Bone marrow (tissue), 2 donors: ENCODE measurements at regions not wholly inside any gene's neighbourhood (a gene's known extent, or its start where the extent isn't known, plus 50 kb on each side); places are given as distances from the start of the nearest gene placed in this dataset.

Experiments used
- DNase-seq, 2 donors: peaks; one replicate each; lab custom pipeline; 2025; lab: John Stamatoyannopoulos, UW

DNA sequence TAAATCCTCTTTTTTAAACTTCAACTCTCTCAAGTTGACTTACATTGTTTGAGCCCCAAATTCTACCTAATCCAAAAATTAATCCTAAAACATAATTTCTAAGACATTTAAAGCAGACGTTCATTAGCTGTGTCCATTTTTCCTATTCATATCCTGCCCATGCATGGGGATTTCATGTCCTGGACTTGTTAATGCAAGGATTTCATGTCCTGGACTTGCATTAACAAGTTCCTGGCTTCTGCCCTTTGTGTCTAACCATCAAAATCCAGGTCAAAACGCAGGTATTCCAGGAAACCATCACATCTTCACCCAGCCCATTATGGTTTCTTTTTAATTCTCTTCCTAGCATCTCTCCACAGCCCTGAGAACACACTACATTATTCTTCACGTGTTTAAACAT is 454.9 kb downstream of the KLF5 start:
- DNase-seq, result no peak

DNA sequence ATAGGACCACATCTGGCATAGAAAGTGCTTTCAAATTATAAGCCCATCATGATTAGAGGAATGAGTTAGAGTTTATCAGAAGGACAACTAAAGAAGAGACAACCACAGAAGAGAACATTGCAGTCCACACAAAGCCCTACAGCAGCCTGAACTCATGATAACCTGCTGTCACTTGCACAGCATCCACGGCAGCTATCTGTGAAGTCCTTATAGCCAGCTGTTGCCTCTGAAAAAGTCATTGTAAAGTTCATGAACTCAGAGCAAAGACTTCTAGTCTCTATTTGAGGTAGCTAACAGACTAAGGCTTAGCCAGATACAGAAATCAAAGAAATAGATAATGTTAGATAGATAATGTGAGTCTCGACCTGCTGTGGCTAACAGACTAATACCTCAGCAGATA is 450.0 kb downstream of the KLF5 start:
- DNase-seq, result no peak

DNA sequence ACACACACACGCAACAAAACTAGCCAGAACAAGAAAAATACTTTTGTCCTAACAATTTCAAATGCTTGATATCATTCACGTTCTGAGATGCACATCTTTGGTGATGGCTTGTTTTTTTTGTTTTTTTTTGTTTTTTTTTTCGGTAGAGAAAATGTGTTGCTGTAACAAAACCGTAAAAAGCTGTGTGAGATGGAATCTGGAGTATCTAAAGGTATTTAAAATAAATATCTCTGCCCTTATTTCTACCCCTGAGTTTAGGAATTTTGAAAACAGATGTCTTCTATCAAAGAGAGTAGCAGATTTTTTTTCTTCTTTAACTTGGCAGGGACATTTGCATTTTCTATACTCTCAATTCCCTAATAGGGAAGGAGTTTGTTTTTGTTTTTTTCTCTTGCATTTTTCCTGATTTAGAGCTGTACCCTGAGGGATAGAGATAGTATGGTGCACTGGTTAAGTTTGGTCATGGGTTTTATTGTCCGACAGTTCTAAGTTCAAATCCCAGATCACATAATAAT is 446.6 kb downstream of the KLF5 start:
- DNase-seq, result no peak

DNA sequence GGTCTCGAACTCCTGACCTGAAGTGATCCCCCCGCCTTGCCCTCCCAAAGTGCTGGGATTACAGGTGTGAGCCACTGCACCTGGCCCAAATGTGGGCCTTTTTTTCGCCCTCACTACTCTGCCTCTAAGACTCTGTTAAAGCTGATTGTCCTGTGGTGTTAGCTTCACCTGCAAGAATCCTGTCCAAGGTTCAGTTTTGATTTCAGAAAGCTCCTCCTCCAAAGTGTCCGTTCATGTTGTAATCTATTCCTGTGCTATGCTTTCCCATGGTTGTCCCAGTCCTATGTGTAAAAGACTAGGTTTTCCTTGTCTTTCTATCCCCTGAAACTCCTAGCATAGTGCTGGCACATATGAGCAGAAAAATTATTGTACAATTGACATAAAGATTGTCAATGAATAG is 440.9 kb downstream of the KLF5 start:
- no peak for DNase-seq

DNA sequence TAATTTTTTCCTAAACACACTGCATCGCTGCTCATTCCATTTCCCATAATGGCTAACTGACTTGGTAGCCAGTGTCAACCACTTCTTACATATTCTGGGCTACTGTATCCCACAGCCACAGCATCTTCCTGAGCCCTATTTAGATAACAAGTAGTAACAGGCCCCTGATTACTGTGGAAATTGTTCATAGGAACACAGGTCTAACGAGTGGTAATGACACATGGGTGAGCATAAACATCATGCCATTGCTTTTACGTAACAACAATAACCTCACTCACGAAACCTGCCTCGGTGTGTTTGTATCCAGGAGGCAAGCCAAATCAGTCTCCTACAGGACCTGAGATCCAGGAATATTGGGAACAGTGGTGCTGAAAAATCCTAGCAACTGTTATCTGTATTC is 438.6 kb downstream of the KLF5 start:
- no peak for DNase-seq

DNA sequence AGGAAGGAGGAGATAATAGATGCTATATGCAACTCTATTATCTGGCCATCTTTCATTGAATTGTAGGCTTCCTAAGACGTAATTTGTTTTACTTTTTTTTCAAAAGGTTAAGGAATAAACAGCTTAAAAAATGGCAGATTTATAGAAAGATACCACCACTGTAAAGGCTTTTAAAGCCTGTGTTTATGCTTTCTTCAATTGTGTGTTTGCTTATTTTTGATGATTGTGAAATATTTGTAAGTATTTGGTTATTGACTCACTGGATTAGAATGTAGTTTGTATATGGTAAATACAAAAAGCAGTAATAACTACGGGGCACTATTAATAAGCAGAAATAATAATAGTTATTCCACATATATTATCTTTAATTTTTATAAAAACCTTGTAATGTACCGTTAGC is 437.9 kb downstream of the KLF5 start:
- DNase-seq, result no peak

DNA sequence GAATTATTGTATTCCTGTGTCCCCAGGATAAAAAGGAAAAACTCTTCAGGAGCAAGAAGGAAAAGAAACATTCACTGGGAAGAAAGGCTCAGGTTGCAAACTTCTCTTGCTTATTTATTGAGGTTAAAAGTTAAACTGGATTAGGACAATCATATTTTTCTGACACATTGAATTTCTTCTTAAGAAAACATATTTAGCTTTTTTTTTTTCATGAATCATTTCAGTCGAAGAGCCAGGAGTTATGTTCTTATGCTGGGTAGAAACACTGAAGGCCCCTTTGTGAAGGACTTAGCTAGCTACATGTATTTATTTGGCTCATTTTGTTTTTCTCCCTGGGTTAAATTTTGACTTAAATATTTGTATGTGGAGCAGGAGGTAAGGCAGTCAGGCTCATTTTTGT is 434.0 kb downstream of the KLF5 start:
- DNase-seq, result no peak

DNA sequence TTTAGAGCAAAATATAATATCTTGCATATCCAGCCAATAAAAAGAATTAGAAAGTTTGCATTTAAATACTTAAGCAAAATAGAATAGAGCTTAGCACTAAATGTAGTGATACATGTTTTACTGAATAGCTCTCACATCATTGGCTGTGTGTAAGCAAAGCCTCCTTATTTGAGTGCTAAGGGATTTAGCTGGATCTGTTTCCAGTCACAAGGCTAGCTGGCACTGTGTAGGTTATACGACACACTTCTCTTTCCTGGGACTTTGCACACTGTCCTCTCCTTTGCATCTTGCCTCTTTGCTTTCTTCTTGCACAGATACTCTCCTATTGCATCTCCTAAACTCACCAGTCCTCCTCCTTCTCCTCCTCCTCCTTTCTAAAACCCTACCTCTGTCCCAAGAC is 423.8 kb downstream of the KLF5 start:
- no peak for DNase-seq

DNA sequence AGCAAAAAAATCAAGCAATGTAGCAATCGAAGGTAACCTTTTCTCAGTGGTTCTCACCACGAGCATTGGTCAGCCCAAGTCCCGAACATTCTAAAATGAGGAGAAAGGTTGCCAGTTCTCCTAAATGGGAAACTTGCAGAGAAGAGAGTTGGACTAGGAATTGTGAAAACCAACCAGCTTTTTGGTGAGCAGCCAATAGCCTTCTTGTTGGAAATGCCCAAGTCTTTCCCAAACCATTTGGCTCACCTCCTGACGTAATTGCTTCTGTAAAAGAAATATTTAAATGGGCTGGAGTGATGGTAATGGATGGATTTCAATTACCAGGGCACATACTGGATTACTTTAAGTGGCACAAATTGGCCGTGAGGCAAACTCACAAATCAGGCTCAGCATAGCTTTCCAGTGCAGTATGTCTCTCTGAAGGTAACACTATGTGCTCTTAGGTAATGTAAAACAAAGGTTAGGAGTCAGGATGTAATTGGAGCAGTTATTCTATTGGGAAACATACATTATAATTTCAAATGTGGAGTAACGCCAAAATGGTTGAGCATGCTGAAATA is 423.2 kb downstream of the KLF5 start:
- DNase-seq, result no peak

DNA sequence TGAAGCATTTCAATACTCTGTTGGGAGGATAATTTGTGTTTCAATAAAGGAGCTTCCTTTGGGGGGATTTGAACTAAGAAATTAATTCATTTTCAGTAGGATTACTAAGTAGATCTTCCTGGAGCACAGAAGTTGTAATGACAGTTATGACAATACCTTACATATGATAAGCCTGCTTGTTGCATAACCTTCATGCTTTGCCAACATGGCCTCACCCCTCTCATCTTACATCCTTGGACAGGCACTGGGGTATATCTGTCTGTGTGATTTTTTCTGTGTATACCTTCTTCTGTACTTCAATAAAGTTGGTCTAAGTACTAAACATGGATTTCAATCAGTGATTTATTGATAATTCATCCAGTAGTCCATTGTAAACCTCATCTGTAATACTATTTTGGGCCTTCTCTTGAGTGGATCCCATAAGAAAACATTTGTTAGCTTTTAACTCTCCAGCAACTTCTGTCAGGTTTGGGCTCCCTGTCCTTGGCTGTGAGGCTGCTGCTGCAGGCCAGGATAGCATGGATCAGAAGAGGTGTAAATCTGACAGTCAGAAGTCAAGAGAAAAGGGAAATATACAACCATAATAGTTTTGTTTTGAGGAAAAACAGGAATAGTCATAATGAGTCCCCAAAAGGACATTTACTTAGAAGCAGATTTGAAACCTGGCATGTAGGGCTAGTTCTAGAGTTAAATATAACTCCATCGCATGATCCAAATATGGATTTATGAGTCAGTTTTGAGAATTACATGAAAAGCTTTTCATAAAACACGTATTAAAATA is 422.2 kb downstream of the KLF5 start:
- DNase-seq, result no peak

DNA sequence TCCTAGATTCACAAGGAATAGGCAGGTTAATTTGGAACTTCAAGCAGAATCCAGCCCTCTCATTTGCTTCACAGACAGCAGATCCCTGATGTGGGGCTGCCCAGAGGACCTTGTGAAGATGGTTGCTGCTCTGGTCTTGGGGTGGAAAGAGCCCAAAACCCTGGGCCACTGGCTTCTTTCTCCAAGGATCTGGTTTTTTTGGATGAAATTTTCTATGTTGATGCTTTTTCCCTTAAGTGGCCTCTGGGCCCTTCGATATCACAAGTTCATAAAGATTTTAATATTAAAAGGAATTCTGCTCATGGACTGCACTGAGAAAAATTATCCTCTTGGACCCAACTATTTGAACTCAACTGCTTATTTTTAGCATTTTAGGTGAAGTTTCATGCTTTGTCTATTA is 421.1 kb downstream of the KLF5 start:
- DNase-seq, result no peak

DNA sequence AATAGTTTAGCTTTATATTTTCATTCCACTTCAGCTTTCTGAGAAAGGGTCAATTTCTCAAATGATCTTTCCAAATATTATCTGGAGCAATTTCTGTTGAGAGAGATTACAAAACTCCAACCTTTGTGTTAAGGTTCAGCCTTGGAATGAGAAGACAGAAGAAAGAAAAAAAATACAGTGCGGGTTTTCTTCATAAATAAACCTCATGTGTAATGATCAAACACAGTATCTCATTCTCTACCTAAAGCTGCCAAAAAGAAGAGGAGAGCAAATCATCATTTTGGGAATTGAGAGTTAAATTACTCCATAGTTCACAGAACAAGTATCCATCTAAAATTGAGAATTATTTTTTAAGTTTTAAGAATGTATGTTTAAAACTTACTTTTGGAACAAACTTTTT is 420.5 kb downstream of the KLF5 start:
- no peak for DNase-seq

DNA sequence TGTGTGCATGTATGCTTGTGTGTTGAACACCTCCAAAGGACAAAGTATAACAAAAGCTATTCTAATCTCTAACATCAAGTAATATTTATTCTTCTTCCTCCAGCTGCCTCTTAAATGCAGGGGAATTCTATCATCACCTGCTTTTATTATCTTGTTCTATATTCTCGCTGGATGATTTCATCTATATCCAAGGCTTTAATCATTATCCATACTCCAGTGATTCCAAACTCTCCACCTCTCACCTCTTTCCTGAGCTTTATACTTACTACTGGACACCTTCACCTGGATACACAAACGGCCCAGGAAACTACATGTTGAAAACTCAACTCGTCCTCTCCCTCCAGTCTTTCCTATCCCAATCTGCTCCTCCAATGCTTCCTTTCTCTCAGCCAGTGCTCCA is 418.6 kb downstream of the KLF5 start:
- DNase-seq, result no peak

DNA sequence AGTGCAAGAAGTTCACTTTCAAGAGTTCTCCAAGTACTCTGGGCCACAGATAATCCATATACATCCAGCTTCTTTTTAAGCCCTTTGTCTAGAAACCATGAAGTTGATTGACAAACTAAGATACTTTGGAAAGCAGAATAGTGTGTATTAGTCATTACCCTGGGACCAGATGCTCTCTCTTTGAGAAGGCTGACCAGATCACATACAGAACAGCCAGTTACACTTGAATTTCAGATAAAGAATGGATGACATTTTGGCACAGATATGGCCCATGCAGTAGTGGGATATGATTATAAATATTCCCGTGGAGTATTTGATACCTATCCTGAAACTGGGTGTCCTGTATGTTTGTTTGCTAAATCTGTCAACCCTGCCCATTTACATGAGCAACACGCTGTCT is 414.2 kb downstream of the KLF5 start:
- DNase-seq, result no peak

DNA sequence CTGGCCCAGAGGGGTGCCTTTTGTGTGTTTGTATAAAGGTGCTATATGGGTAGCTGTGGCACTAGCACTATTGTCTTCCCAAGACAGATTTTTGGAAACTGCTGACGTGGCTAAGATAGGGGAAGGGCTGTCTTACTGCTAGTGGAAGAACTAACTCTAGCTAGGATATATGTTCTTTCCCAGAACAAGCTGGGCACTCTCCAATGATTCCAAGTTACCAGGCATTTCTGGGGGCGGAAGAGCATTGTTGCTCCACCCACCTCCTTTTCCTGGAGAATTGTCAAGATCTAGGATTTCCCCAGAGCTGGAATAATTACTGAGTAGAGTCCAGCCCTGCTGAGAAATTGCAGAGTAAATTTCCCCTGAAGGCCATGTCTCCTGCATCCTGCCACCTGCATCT is 408.3 kb downstream of the KLF5 start:
- no peak for DNase-seq

DNA sequence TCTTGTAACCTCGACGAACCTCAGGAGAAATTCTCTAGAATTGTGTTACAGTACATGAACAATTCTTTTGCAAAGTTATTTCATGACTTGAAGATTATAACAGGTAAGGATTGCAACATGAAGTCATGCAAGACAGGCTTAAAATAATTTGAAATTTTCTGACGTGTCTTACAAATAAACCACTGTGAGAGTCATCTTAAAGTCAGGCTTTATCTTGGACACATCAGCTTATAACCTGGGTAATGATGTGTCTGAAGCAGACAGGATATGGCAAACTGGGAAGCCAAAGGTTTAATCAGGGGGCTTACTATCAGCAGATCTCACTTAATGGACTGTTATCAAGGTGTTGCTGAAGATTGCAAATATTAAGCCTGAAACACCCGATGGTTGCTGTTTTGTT is 407.8 kb downstream of the KLF5 start:
- no peak for DNase-seq

DNA sequence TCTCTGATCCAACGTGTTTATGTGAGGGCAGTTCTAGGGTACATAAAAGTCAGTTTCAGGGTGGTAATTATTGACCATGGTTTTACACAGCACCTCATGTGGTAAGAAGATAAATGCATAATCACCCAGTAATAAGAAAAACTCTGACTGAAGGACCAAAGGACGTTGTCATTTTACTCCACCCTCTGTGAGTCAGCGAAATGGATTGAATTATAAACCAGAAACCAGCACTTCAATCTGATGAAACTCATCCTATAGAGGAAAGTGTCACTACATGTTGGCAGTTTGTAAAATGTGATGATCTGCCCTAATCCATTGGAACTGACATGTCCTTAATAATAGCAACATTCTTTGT is 406.8 kb downstream of the KLF5 start:
- DNase-seq, result no peak

DNA sequence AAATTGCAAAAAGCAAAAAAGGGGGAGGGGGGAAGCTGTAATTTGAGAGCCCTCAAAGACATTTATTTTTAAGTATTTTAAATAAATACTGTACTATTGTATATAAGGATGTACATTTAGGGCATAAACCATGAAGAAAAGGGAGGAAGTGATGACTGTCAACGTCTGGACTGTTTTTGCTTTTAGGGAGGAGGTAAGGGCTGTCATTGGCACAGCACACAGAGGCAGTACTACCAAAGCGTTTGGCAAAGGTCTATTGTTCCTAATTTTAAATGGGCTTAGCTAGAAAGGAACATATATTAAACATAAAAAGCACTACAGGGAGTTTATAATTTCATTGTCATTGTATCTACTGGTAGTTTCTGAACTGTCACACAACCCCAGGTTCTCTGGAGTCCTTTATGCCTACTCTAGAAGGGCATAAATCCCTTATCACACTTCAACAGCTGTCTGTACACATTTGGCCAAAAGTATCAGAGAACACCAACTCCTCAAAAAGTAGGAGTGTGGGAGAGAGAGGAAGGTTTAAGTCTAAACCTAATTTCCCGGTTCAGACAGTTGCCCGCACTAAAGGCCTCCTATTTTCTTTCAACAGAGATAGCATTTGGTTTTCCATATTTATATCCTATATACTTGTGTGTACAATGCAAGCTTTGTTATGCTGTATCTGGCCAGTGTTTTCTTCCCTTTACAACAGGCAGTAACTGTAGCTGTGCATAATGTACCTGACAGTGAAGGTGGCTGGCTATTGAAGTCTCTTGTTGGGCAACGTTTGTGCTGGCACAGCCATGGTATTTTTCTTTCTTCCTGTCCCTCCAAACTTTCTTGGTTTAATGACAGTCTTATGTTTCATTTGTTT is 406.2 kb downstream of the KLF5 start:
- DNase-seq, result no peak

DNA sequence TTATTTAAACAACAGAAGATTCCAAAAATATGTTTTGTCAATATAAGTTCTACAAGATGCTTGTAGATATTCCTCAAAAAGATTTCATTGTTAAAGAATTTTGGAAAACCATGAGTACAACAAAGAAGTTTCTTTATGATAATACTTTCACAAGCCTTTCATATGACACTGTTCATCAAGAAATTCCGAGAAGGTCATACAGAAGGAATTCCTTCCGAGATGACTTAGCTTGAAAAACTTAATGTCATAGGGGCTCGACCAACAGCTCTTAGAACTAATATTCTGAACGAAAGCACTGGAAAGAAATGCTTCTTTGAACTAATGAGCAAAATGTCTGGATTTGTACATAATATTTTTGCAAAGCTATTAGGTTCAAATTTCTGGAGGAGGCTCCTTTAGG is 403.4 kb downstream of the KLF5 start:
- no peak for DNase-seq

DNA sequence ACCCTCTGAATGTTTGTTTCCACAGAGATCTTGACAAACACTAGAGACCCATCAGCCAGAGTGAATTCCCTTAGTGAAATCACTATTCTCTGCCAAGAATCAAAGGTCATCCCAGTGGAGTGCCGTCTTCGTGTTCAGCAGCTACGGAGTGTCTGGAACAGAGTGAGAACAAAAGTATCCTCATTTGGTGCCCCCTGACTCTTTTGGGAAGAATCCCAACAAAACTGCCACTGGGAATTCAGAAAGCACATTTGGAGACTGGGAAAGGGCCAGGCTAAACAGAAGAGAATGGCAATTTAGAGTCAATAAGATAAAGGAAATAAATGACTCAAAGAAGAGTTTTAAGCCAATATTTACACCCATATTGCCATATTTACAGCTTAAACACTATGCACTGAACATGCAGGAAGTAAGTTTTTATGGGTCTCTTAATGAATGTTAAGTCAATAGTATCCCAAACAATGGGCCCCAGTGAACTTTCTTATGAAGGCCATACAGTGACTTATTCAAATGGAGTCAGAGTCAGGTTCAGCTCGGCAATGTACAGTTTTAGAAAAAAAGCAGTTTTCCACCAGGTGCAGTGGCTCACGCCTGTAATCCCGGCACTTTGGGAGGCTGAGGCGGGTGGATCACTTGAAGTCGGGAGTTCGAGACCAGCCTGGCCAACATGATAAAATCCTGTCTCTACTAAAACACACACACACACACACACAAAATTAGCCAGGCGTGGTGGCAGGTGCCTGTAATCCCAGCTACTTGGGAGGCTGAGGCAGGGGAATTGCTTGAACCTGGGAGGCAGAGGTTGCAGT is 392.6 kb downstream of the KLF5 start:
- DNase-seq, result no peak

DNA sequence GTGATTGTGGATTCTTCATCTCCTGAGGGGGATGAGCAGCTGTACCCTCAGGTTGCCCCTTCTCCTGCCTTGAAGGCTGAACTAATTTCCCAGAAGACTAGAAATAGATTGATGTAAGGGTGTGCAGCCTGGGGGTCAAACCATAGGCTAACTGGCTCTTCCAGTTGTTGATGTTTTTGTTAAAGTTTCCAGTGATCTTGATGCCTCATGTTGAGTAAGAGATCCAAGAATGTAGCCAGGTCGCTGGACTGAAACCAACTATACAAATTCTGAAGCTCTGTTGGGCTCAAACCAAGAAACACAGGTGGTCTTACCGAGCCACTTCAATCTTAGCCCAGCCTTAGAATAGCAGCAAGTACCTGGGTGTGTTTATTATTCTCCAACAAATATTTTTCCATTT is 391.8 kb downstream of the KLF5 start:
- DNase-seq, result no peak

DNA sequence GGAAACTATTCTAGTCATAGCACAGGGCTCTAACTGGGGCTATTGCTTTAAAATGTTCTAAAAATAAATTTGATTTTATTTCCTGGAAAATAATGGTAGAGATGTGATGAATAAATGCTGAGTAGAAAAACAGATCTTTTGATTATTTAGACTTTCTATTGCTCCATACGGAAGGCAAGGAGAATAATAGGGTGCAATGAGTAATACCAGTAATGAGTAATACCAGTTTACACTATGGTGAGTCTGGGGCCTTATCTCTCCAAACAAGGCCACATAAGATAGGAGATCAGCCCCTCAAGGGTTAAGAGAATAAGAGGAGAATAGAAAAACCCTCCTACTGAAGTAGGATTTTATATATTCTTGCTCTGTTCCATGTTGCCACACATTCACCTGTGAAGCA is 390.4 kb downstream of the KLF5 start:
- no peak for DNase-seq
